ENCODE measurements at regions not wholly inside any gene's neighbourhood (a gene's known extent, or its start where the extent isn't known, plus 50 kb on each side); places are given as distances from the start of the nearest gene placed in this dataset.

DNA sequence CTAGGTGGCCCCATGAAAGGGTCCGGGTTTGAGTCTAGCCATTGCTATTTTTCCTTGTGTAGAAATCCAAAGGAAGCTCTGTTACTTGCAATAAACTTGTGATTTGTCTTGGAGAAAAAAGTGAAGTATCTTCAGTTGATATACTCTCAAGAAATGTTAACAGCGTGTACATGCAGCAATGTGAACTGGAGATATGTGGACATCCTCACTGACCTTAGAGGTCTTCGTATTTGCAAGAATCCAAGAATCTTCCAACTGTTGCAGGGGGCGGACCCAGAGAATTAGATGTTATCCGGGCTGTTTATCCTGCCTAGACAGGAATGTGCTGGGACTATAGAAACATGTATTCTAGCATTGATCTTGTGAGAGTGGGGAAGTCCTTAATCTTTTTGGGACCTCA is 187.6 kb downstream of the KCNS3 start:
- Histone ChIP-seq H2BK15ac (replicated peaks; ENCODE audit: low read depth) (no peak overlapping the region), H3K79me1 (ENCODE audit: low read length) (no peaks in the 10 kb centered on the region), H3K27ac (ENCODE audit: low read depth, low read length) (no peak overlapping the region), H4K8ac (ENCODE audit: low read depth, low read length) (no peak overlapping the region), H2BK120ac (ENCODE audit: low read depth, low read length) (no peak overlapping the region), H3K4ac (ENCODE audit: low read depth, low read length) (no peak overlapping the region), H4K5ac (ENCODE audit: low read length) (no peak overlapping the region), H3K23ac (ENCODE audit: low read length) (no peak overlapping the region), H3K4me2 (ENCODE audit: low read length) (no peak overlapping the region), H2BK5ac (ENCODE audit: low read length) (no peak overlapping the region), H3K9ac (ENCODE audit: low read length) (no peak overlapping the region), H3K79me2 (ENCODE audit: control insufficient read depth, insufficient read depth, low read length) (no peaks in the 10 kb centered on the region), H3K4me1 (ENCODE audit: control insufficient read depth, low read depth, low read length) (no peaks in the 10 kb centered on the region), H3K4me3 (ENCODE audit: low read length) (no peak overlapping the region), H3K36me3 (ENCODE audit: control insufficient read depth, insufficient read depth, low read length) (no peaks in the 10 kb centered on the region), H3K18ac (ENCODE audit: low read length) (no peak overlapping the region), H2AK5ac (ENCODE audit: low read length) (no peak overlapping the region), H3K56ac (ENCODE audit: low read length) (no peak overlapping the region), H3K27me3 (ENCODE audit: insufficient read depth, low read length, poor library complexity) (no peaks in the 10 kb centered on the region)
- DNase-seq: no peak
- no CpG with 5 or more reads among the region's 5 CpGs for WGBS (ENCODE audit: extremely low coverage, insufficient coverage, low lambda C conversion rate)

DNA sequence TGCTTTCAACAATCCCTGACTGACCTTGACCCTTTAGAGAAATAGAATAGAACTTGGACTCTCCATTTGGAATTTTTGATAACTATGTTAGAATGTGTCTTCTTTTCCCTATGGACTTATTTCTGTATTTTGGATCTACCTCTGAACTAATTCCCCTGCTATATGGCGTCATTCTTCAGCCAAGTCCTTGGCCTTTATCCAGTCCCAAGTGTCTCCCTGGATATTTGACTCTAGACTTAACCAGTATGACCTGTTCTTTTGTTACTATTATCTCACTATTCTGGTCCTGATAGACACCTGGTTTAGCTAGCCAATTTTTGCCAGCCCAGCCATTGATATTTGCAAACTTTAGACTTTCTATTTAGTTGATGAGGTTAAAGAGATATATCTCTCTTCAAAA is 186.8 kb downstream of the KCNS3 start:
- no CpG with 5 or more reads among the region's 1 CpG for WGBS (ENCODE audit: extremely low coverage, insufficient coverage, low lambda C conversion rate)
- no peak overlapping the region for H3K27ac ChIP-seq (ENCODE audit: low read depth, low read length)

DNA sequence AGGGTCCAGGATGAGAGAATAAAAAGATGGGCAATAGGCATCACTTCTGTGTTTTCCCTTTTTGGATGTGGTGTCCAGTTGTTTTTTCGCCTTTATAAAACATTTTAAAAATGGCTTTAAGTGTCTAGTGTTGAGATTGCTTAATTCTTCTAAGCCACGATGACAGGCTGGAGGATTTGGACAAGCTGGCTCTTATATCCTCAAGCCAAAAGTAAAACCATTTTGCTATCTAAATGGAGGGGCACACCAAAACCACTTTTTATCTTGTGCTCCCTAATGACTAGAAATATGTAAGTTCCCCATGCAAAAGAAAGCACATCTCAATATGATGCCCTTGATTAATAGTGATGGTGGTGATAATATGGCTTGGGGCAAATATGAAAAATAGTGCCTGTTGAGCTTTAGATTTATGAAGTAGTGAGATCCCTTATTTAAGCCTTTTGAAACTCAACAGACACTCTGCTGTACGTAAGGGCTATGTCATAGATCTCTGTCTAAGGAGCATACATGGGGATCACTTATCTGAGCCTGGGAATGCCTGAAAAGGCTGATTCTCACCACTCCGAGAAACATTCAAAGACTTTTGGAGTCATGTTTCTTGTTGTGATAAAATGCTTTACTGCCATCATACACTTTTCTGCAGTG is 185.5 kb downstream of the KCNS3 start:
- H3K4me3 ChIP-seq (ENCODE audit: low read length): no peak overlapping the region
- no peak overlapping the region for H2BK15ac ChIP-seq (replicated peaks; ENCODE audit: low read depth)
- H2AK5ac ChIP-seq (ENCODE audit: low read length): no peak overlapping the region
- no peak overlapping the region for H3K9ac ChIP-seq (ENCODE audit: low read length)
- no peak overlapping the region for H4K5ac ChIP-seq (ENCODE audit: low read length)
- H3K4ac ChIP-seq (ENCODE audit: low read depth, low read length): no peak overlapping the region
- H3K18ac ChIP-seq (ENCODE audit: low read length): no peak overlapping the region
- H3K27me3 ChIP-seq (ENCODE audit: insufficient read depth, low read length, poor library complexity): no peaks in the 10 kb centered on the region
- no peak overlapping the region for H3K4me2 ChIP-seq (ENCODE audit: low read length)
- no peak overlapping the region for H4K8ac ChIP-seq (ENCODE audit: low read depth, low read length)
- no peak overlapping the region for H3K56ac ChIP-seq (ENCODE audit: low read length)
- H3K36me3 ChIP-seq (ENCODE audit: control insufficient read depth, insufficient read depth, low read length): no peaks in the 10 kb centered on the region
- H2BK5ac ChIP-seq (ENCODE audit: low read length): no peak overlapping the region
- DNase-seq: no peak
- H3K23ac ChIP-seq (ENCODE audit: low read length): no peak overlapping the region
- H3K79me1 ChIP-seq (ENCODE audit: low read length): no peaks in the 10 kb centered on the region
- H3K79me2 ChIP-seq (ENCODE audit: control insufficient read depth, insufficient read depth, low read length): no peaks in the 10 kb centered on the region
- no peak overlapping the region for H3K27ac ChIP-seq (ENCODE audit: low read depth, low read length)
- no CpG with 5 or more reads among the region's 4 CpGs for WGBS (ENCODE audit: extremely low coverage, insufficient coverage, low lambda C conversion rate)
- H3K4me1 ChIP-seq (ENCODE audit: control insufficient read depth, low read depth, low read length): no peaks in the 10 kb centered on the region
- H2BK120ac ChIP-seq (ENCODE audit: low read depth, low read length): no peak overlapping the region

More for the DNA sequence above, 186.8 kb downstream of the KCNS3 start:
- no peak overlapping the region for H4K5ac ChIP-seq (ENCODE audit: low read length)
- no peak overlapping the region for H3K4me2 ChIP-seq (ENCODE audit: low read length)
- no peak overlapping the region for H2BK15ac ChIP-seq (replicated peaks; ENCODE audit: low read depth)
- no peaks in the 10 kb centered on the region for H3K27me3 ChIP-seq (ENCODE audit: insufficient read depth, low read length, poor library complexity)
- DNase-seq: no peak
- no peaks in the 10 kb centered on the region for H3K79me1 ChIP-seq (ENCODE audit: low read length)
- no peak overlapping the region for H2BK120ac ChIP-seq (ENCODE audit: low read depth, low read length)
- no peak overlapping the region for H3K4me3 ChIP-seq (ENCODE audit: low read length)
- H3K23ac ChIP-seq (ENCODE audit: low read length): no peak overlapping the region
- H3K79me2 ChIP-seq (ENCODE audit: control insufficient read depth, insufficient read depth, low read length): no peaks in the 10 kb centered on the region
- no peak overlapping the region for H4K8ac ChIP-seq (ENCODE audit: low read depth, low read length)
- H3K36me3 ChIP-seq (ENCODE audit: control insufficient read depth, insufficient read depth, low read length): no peaks in the 10 kb centered on the region
- H2AK5ac ChIP-seq (ENCODE audit: low read length): no peak overlapping the region
- no peaks in the 10 kb centered on the region for H3K4me1 ChIP-seq (ENCODE audit: control insufficient read depth, low read depth, low read length)
- H3K18ac ChIP-seq (ENCODE audit: low read length): no peak overlapping the region
- no peak overlapping the region for H3K56ac ChIP-seq (ENCODE audit: low read length)
- H3K9ac ChIP-seq (ENCODE audit: low read length): no peak overlapping the region
- H2BK5ac ChIP-seq (ENCODE audit: low read length): no peak overlapping the region
- H3K4ac ChIP-seq (ENCODE audit: low read depth, low read length): no peak overlapping the region

DNA sequence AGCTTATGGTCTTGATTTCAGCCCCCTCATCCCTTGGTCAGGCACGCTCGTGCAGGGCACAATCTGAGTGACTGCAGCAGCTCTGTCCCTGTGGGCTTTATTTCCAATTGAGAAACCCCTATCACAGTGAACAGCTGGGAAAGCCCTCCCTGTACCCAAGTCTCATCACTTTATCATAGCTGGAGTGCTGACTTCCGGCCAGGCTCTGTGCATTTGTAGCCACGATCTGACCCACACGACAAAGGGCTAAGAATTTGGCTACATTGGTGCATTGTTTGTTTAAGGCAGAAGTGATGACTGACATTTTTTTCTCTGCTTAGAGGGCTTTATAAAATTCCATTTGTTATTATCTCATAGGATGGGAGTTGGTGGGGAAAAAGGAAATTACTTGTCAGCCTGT is 184.4 kb downstream of the KCNS3 start:
- H3K18ac ChIP-seq (ENCODE audit: low read length): no peak overlapping the region
- H3K56ac ChIP-seq (ENCODE audit: low read length): no peak overlapping the region
- no peak overlapping the region for H2BK15ac ChIP-seq (replicated peaks; ENCODE audit: low read depth)
- H2BK5ac ChIP-seq (ENCODE audit: low read length): no peak overlapping the region
- H3K4ac ChIP-seq (ENCODE audit: low read depth, low read length): no peak overlapping the region
- no peak overlapping the region for H4K8ac ChIP-seq (ENCODE audit: low read depth, low read length)
- no peak overlapping the region for H3K4me3 ChIP-seq (ENCODE audit: low read length)
- no peak overlapping the region for H3K9ac ChIP-seq (ENCODE audit: low read length)
- no peak overlapping the region for H2BK120ac ChIP-seq (ENCODE audit: low read depth, low read length)
- no peaks in the 10 kb centered on the region for H3K79me1 ChIP-seq (ENCODE audit: low read length)
- H3K23ac ChIP-seq (ENCODE audit: low read length): no peak overlapping the region
- no peak overlapping the region for H3K4me2 ChIP-seq (ENCODE audit: low read length)
- WGBS (ENCODE audit: extremely low coverage, insufficient coverage, low lambda C conversion rate): no CpG with 5 or more reads among the region's 5 CpGs
- H3K36me3 ChIP-seq (ENCODE audit: control insufficient read depth, insufficient read depth, low read length): no peaks in the 10 kb centered on the region
- H3K4me1 ChIP-seq (ENCODE audit: control insufficient read depth, low read depth, low read length): no peaks in the 10 kb centered on the region
- no peak for DNase-seq
- no peak overlapping the region for H2AK5ac ChIP-seq (ENCODE audit: low read length)
- no peak overlapping the region for H3K27ac ChIP-seq (ENCODE audit: low read depth, low read length)
- no peaks in the 10 kb centered on the region for H3K27me3 ChIP-seq (ENCODE audit: insufficient read depth, low read length, poor library complexity)
- H3K79me2 ChIP-seq (ENCODE audit: control insufficient read depth, insufficient read depth, low read length): no peaks in the 10 kb centered on the region
- H4K5ac ChIP-seq (ENCODE audit: low read length): no peak overlapping the region

DNA sequence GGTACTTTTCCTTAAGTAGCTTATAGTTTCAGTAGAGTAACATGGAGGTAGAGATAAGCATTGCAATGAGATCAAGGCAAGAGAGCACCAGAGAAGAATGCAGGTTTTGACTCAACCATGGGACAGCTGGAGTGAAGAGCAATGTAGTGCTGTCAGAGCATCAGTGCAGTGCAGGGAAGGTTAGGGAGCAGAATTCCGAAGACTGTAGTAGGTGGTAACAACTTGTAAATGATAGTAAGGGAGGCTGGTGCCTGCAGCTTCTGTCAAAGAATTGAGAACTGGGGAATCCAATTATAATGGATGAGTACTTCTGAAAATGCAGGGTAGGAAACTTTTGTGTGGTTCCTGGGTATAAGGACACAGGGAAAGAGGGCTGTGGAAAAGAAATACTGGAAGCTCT is 183.2 kb downstream of the KCNS3 start:
- H3K79me1 ChIP-seq (ENCODE audit: low read length): no peaks in the 10 kb centered on the region
- no peaks in the 10 kb centered on the region for H3K27me3 ChIP-seq (ENCODE audit: insufficient read depth, low read length, poor library complexity)
- no peak overlapping the region for H4K5ac ChIP-seq (ENCODE audit: low read length)
- WGBS (ENCODE audit: extremely low coverage, insufficient coverage, low lambda C conversion rate): no CpG with 5 or more reads among the region's 1 CpG
- no peak overlapping the region for H4K8ac ChIP-seq (ENCODE audit: low read depth, low read length)
- H3K27ac ChIP-seq (ENCODE audit: low read depth, low read length): no peak overlapping the region
- H3K9ac ChIP-seq (ENCODE audit: low read length): no peak overlapping the region
- no peak overlapping the region for H2BK5ac ChIP-seq (ENCODE audit: low read length)
- H3K23ac ChIP-seq (ENCODE audit: low read length): no peak overlapping the region
- no peaks in the 10 kb centered on the region for H3K36me3 ChIP-seq (ENCODE audit: control insufficient read depth, insufficient read depth, low read length)
- no peaks in the 10 kb centered on the region for H3K4me1 ChIP-seq (ENCODE audit: control insufficient read depth, low read depth, low read length)
- H3K4me3 ChIP-seq (ENCODE audit: low read length): no peak overlapping the region
- no peaks in the 10 kb centered on the region for H3K79me2 ChIP-seq (ENCODE audit: control insufficient read depth, insufficient read depth, low read length)
- no peak overlapping the region for H3K4me2 ChIP-seq (ENCODE audit: low read length)
- DNase-seq: no peak
- no peak overlapping the region for H2BK120ac ChIP-seq (ENCODE audit: low read depth, low read length)
- H3K4ac ChIP-seq (ENCODE audit: low read depth, low read length): no peak overlapping the region
- no peak overlapping the region for H2AK5ac ChIP-seq (ENCODE audit: low read length)
- H3K18ac ChIP-seq (ENCODE audit: low read length): no peak overlapping the region
- H3K56ac ChIP-seq (ENCODE audit: low read length): no peak overlapping the region
- no peak overlapping the region for H2BK15ac ChIP-seq (replicated peaks; ENCODE audit: low read depth)

DNA sequence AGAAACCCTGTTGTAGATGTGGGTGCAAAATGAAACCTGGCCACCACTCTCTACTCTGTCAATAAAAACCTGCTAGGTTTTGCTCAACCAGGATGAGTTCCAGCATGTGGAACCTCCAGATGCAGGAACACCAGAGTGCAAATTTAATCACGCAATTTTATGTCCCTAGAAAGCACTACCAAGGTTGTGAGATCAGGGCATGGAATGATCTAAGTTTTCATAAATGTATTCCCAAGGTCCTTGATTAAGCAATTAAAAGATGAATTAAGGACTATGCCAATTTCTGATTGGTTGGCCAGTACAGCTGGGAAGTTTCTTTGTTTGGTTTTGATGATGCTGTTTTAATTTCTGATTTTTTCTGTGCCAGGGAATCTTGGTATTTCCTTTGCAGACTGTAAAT is 179.2 kb downstream of the KCNS3 start:
- DNase-seq: no peak
- Histone ChIP-seq H4K8ac (ENCODE audit: low read depth, low read length) (no peak overlapping the region), H3K27me3 (ENCODE audit: insufficient read depth, low read length, poor library complexity) (no peaks in the 10 kb centered on the region), H3K56ac (ENCODE audit: low read length) (no peak overlapping the region), H3K79me1 (ENCODE audit: low read length) (no peaks in the 10 kb centered on the region), H3K79me2 (ENCODE audit: control insufficient read depth, insufficient read depth, low read length) (no peaks in the 10 kb centered on the region), H3K4me1 (ENCODE audit: control insufficient read depth, low read depth, low read length) (no peaks in the 10 kb centered on the region), H3K4me2 (ENCODE audit: low read length) (no peak overlapping the region), H3K4me3 (ENCODE audit: low read length) (no peak overlapping the region), H2AK5ac (ENCODE audit: low read length) (no peak overlapping the region), H3K36me3 (ENCODE audit: control insufficient read depth, insufficient read depth, low read length) (no peaks in the 10 kb centered on the region), H2BK15ac (replicated peaks; ENCODE audit: low read depth) (no peak overlapping the region), H3K23ac (ENCODE audit: low read length) (no peak overlapping the region), H2BK120ac (ENCODE audit: low read depth, low read length) (no peak overlapping the region), H4K5ac (ENCODE audit: low read length) (no peak overlapping the region), H3K9ac (ENCODE audit: low read length) (no peak overlapping the region), H2BK5ac (ENCODE audit: low read length) (no peak overlapping the region), H3K18ac (ENCODE audit: low read length) (no peak overlapping the region), H3K27ac (ENCODE audit: low read depth, low read length) (no peak overlapping the region), H3K4ac (ENCODE audit: low read depth, low read length) (no peak overlapping the region)
- WGBS (ENCODE audit: extremely low coverage, insufficient coverage, low lambda C conversion rate): no CpG with 5 or more reads among the region's 1 CpG

Data from mesendoderm (in vitro differentiated cells).